Right lobe of liver (tissue), 6 donors: ENCODE measurements at regions not wholly inside any gene's neighbourhood (a gene's known extent, or its start where the extent isn't known, plus 50 kb on each side); places are given as distances from the start of the nearest gene placed in this dataset.

Experiments
- ATAC-seq, 4 donors: fragments of 200-7000 bp; cut with Tn5 transposase; one replicate each; pipeline ENCODE4 v1.9.1; 2020; ENCODE audit warnings: mild to moderate bottlenecking in 4 of 4, moderate library complexity in 4 of 4
- DNase-seq, 3 donors: peaks; one replicate each; pipeline ENCODE4 v3.0.0-alpha.2; 2020
- H3K27ac ChIP-seq, 3 donors: fragments of 200-600 bp; one replicate each; pipeline ENCODE4 v1.8.0; 2022
- H3K27me3 ChIP-seq, 2 donors: fragments of 200-600 bp; one replicate each; pipeline ENCODE4 v1.8.0; 2022
- H3K36me3 ChIP-seq, 4 donors: fragments of 200-600 bp; sonication (generic) in 1 of 4; one replicate each; pipeline versions ENCODE4 v1.5.1 to v1.8.0; 2017 to 2022; ENCODE audit warnings: control low read depth in 1 of 4
- H3K4me1 ChIP-seq, 4 donors: fragments of 200-600 bp; sonication (generic) in 1 of 4; one replicate each; pipeline versions ENCODE4 v1.5.1 to v1.8.0; 2017 to 2022; ENCODE audit warnings: control low read depth in 1 of 4
- H3K4me3 ChIP-seq, 3 donors: fragments of 200-600 bp; one replicate each; pipeline ENCODE4 v1.8.0; 2022
- H3K9me3 ChIP-seq, 4 donors: fragments of 200-600 bp; sonication (generic) in 1 of 4; one replicate each; pipeline versions ENCODE4 v1.5.1 to v1.8.0; 2017 to 2022; ENCODE audit warnings: control low read depth in 1 of 4
- POLR2A ChIP-seq: fragments of 450-650 bp; IDR thresholded peaks from one replicate; pipeline ENCODE4 v1.6.1; 2017; ENCODE audit warnings: antibody characterized with exemption, mild to moderate bottlenecking
- WGBS: methylation state at CpG from one replicate; pipeline ENCODE4 v1.1.6; 2018; ENCODE audit warnings: low coverage, low lambda C conversion rate; ENCODE audit not compliant: insufficient coverage; ENCODE audit errors: missing lambda C conversion rate; 5-methylcytosine and 5-hydroxymethylcytosine counted together
- intact Hi-C, 2 donors: fragments of 100-400 bp; cut with DNase I; formaldehyde crosslinking; loops; one replicate each; pipeline versions ENCODE4 v1.11.2 to v1.14.1; 2022
- TF ChIP-seq, protein P1 (sequence below), 4 donors: fragments of 200-600 bp in 3 of 4; fragments of 450-650 bp in 1 of 4; IDR thresholded peaks; one replicate each; pipeline versions ENCODE4 v1.5.1 to v1.8.0; 2016 to 2022; ENCODE audit warnings: antibody characterized with exemption in 4 of 4, mild to moderate bottlenecking in 2 of 4
- donor health status: DM: no; HTN: yes; CAD: no.
- donor health status: DM: no; HTN: no; CAD: no.
- donor health status: DM: no; HTN: no; CAD: no.
- donor health status: DM: no; HTN: yes; CAD: no.
- donor health status: DM: no; HTN: yes; CAD: no.

DNA sequence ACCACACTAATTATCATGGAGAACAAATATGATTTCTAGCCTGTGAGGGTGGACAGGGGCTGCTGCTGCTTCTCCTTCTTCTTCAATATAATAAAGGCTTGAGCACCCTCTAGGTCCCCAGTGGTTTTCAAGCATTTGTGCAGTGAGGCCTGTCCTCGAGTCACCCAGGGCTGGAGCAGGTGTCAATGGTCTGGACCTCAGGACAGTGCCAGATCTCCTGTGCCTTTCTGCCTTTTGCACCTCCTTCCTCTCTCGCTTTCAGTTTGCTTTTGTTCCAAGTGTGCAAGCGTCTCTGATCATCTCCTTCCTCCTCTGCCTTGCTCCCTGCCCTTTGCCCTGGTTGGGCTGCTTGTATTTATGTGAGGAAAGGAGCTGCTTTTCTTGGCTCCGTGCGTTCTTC is 152.2 kb upstream of the SYNDIG1 start:
- WGBS, result 35% methylated on average over 5 of the region's 5 CpGs
- no peaks in the 10 kb centered on the region for H3K27me3 ChIP-seq
- no peak overlapping the region for H3K27ac ChIP-seq
- TF ChIP-seq POLR2A, result no peak
- TF ChIP-seq, protein P1, sequence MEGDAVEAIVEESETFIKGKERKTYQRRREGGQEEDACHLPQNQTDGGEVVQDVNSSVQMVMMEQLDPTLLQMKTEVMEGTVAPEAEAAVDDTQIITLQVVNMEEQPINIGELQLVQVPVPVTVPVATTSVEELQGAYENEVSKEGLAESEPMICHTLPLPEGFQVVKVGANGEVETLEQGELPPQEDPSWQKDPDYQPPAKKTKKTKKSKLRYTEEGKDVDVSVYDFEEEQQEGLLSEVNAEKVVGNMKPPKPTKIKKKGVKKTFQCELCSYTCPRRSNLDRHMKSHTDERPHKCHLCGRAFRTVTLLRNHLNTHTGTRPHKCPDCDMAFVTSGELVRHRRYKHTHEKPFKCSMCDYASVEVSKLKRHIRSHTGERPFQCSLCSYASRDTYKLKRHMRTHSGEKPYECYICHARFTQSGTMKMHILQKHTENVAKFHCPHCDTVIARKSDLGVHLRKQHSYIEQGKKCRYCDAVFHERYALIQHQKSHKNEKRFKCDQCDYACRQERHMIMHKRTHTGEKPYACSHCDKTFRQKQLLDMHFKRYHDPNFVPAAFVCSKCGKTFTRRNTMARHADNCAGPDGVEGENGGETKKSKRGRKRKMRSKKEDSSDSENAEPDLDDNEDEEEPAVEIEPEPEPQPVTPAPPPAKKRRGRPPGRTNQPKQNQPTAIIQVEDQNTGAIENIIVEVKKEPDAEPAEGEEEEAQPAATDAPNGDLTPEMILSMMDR (IDR thresholded peaks at IDR 0.05), result no peak
- H3K36me3 ChIP-seq, result no peaks in the 10 kb centered on the region
- H3K9me3 ChIP-seq, result no peaks in the 10 kb centered on the region
- intact Hi-C loops, result no loop called here
- DNase-seq, result no peak
- H3K4me1 ChIP-seq, result no peaks in the 10 kb centered on the region
- H3K4me3 ChIP-seq, result no peak overlapping the region
- no peak for ATAC-seq

GRCh38 chr20:24316731-24317130 is 152.7 kb upstream of the SYNDIG1 start:
- TF ChIP-seq, protein P1 (IDR thresholded peaks at IDR 0.05), result no peak
- TF ChIP-seq POLR2A, result no peak
- no peak overlapping the region for H3K4me3 ChIP-seq
- no peak for DNase-seq
- no peaks in the 10 kb centered on the region for H3K4me1 ChIP-seq
- no peak for ATAC-seq
- no peaks in the 10 kb centered on the region for H3K9me3 ChIP-seq
- H3K27ac ChIP-seq, result no peak overlapping the region
- intact Hi-C loops, result no loop called here
- 0% methylated on average over 1 of the region's 2 CpGs for WGBS
- no peaks in the 10 kb centered on the region for H3K36me3 ChIP-seq
- H3K27me3 ChIP-seq, result no peaks in the 10 kb centered on the region

DNA sequence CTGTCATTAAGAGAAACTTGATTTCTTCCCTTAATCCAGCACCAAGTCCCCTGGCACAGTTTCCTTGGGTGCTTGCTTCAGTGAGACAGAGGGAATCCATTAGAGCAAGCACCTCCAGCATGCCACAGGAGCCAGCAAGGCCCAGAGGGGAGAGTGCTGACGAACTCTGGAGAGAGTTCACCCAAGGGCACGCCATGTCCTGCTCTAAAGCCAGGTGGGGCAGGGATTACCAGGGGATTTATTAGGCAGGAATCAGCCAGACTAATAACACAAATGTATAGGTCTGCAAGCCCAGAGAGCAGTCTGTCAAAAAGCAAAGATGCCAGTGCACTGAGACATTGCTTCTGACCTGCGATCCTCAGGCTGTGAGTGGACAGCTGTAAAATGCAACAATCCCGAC is 155.4 kb upstream of the SYNDIG1 start:
- WGBS, result 55% methylated on average over 2 of the region's 4 CpGs
- Histone ChIP-seq H3K27ac (no peak overlapping the region), H3K4me1 (no peaks in the 10 kb centered on the region), H3K36me3 (no peaks in the 10 kb centered on the region), H3K27me3 (no peaks in the 10 kb centered on the region), H3K9me3 (no peaks in the 10 kb centered on the region), H3K4me3 (no peak overlapping the region)
- TF ChIP-seq POLR2A, result no peak
- TF ChIP-seq, protein P1 (IDR thresholded peaks at IDR 0.05), result no peak
- no peak for DNase-seq
- ATAC-seq, result no peak
- intact Hi-C loops, result no loop called here

- H3K9me3 ChIP-seq, result no peaks in the 10 kb centered on the region
- WGBS, result 21% methylated on average over 2 of the region's 2 CpGs
- H3K36me3 ChIP-seq, result no peaks in the 10 kb centered on the region
- no peak for ATAC-seq
- H3K4me3 ChIP-seq, result no peak overlapping the region
- H3K27ac ChIP-seq, result no peak overlapping the region
- H3K27me3 ChIP-seq, result no peaks in the 10 kb centered on the region
- DNase-seq, result no peak
- TF ChIP-seq POLR2A, result no peak
- TF ChIP-seq, protein P1 (IDR thresholded peaks at IDR 0.05), result no peak
- no peaks in the 10 kb centered on the region for H3K4me1 ChIP-seq
- intact Hi-C loops, result no loop called here
Measured at GRCh38 chr20:24309596-24309995, 159.8 kb upstream of the SYNDIG1 start.

DNA sequence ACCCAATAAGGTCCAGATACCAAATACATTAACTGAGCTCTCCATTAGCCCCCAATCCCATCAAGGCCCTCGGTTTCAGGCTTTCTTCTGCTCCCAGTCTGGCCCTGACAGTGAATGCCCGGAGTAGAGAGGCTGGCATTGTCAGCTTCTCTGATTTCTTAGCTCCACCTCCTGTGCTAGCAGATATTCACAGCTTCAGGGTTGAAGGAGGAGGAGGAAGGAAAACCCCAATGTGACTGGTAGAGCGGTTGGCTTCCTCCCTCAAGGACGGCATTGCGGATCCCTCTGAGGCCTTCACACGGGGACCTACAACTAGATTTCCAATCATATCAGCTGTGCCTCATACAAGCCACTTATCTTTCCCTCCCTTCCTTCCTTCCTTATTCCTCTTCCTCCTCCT is 164.1 kb upstream of the SYNDIG1 start:
- no peaks in the 10 kb centered on the region for H3K4me1 ChIP-seq
- H3K27ac ChIP-seq, result no peak overlapping the region
- H3K9me3 ChIP-seq, result no peaks in the 10 kb centered on the region
- 27% methylated on average over 6 of the region's 6 CpGs for WGBS
- ATAC-seq (no peak), DNase-seq (no peak)
- no peaks in the 10 kb centered on the region for H3K27me3 ChIP-seq
- H3K36me3 ChIP-seq, result no peaks in the 10 kb centered on the region
- intact Hi-C loops, result no loop called here
- TF ChIP-seq, protein P1 (IDR thresholded peaks at IDR 0.05), result no peak
- no peak for TF ChIP-seq POLR2A
- no peak overlapping the region for H3K4me3 ChIP-seq
